OCI-LY1 (cell line): ENCODE measurements at regions not wholly inside any gene's neighbourhood (a gene's known extent, or its start where the extent isn't known, plus 50 kb on each side); places are given as distances from the start of the nearest gene placed in this dataset.
"Not testable (repeated sequence)": the region's sequence is repeated elsewhere in the genome, so short reads cannot be mapped to it uniquely, and the experiment has no call there.

Source experiments
- H2AFZ ChIP-seq: fragments of 200-600 bp; sonication (generic), shearing (Covaris generic); 2 replicates; pipeline ENCODE4 v1.6.0; 2014; ENCODE audit warnings: antibody characterized with exemption, mild to moderate bottlenecking, low read length
- H3F3A ChIP-seq: fragments of 200-600 bp; sonication (generic), shearing (Covaris generic); 2 replicates; pipeline ENCODE4 v1.6.0; 2014; ENCODE audit warnings: mild to moderate bottlenecking, antibody characterized with exemption, low read length, moderate library complexity; ENCODE audit not compliant: insufficient read depth
- H3K27ac ChIP-seq: fragments of 200-600 bp; sonication (generic); 2 replicates; pipeline ENCODE4 v1.5.1; 2014; ENCODE audit warnings: low read length, mixed run types, mild to moderate bottlenecking, low read depth; ENCODE audit not compliant: poor library complexity, severe bottlenecking
- H3K27me3 ChIP-seq: fragments of 200-600 bp; sonication (generic); 2 replicates; pipeline ENCODE4 v1.6.0; 2014; ENCODE audit warnings: antibody characterized with exemption, mild to moderate bottlenecking, low read length, moderate library complexity; ENCODE audit not compliant: insufficient read depth
- H3K36me3 ChIP-seq: fragments of 200-600 bp; sonication (generic); 2 replicates; pipeline ENCODE4 v1.6.1; 2014; ENCODE audit warnings: mild to moderate bottlenecking, antibody characterized with exemption, low read length, moderate library complexity, mixed read lengths; ENCODE audit not compliant: insufficient read depth
- H3K4me1 ChIP-seq: fragments of 200-600 bp; sonication (generic); 2 replicates; pipeline ENCODE4 v1.5.1; 2014; ENCODE audit warnings: mild to moderate bottlenecking, low read length, moderate library complexity; ENCODE audit not compliant: insufficient read depth, severe bottlenecking
- H3K4me2 ChIP-seq: fragments of 200-600 bp; sonication (generic), shearing (Covaris generic); 2 replicates; pipeline ENCODE4 v1.6.1; 2014; ENCODE audit warnings: low read length
- H3K4me3 ChIP-seq: fragments of 200-600 bp; sonication (generic); 2 replicates; pipeline ENCODE4 v1.5.1; 2014; ENCODE audit warnings: low read length, low read depth, mild to moderate bottlenecking, mixed read lengths; ENCODE audit not compliant: poor library complexity, severe bottlenecking
- H3K79me2 ChIP-seq: fragments of 200-600 bp; shearing (Covaris generic); 2 replicates; pipeline ENCODE4 v1.6.1; 2016; ENCODE audit warnings: mixed run types, low read length, mixed read lengths; ENCODE audit not compliant: insufficient read depth
- H3K9ac ChIP-seq: fragments of 200-600 bp; sonication (generic), shearing (Covaris generic); 2 replicates; pipeline ENCODE4 v1.6.1; 2014; ENCODE audit warnings: mild to moderate bottlenecking, low read length, mixed read lengths
- H3K9me2 ChIP-seq: fragments of 200-600 bp; sonication (generic), shearing (Covaris generic); 2 replicates; pipeline ENCODE4 v1.6.1; 2014; ENCODE audit warnings: low read depth, mild to moderate bottlenecking, low read length, mixed read lengths
- H3K9me3 ChIP-seq: fragments of 200-600 bp; shearing (Covaris generic); 2 replicates; pipeline ENCODE4 v1.6.1; 2014; ENCODE audit warnings: low read length, mixed read lengths
- H4K20me1 ChIP-seq: fragments of 200-600 bp; sonication (generic), shearing (Covaris generic); 2 replicates; pipeline ENCODE4 v1.6.0; 2016; ENCODE audit warnings: mild to moderate bottlenecking, low read length; ENCODE audit not compliant: insufficient read depth
- EZH2 ChIP-seq: fragments of 200-600 bp; sonication (generic), shearing (Covaris generic); IDR thresholded peaks from 2 replicates; pipeline ENCODE4 v1.8.0; 2017; ENCODE audit warnings: borderline replicate concordance, mixed run types, mild to moderate bottlenecking, antibody characterized with exemption, low read length, moderate library complexity, mixed read lengths
- TF ChIP-seq, protein P1 (sequence below): fragments of 200-600 bp; sonication (generic), shearing (Covaris generic); IDR thresholded peaks from 2 replicates; pipeline ENCODE4 v1.5.1; 2017; ENCODE audit warnings: mild to moderate bottlenecking, antibody characterized with exemption, low read length, moderate library complexity, mixed read lengths

DNA sequence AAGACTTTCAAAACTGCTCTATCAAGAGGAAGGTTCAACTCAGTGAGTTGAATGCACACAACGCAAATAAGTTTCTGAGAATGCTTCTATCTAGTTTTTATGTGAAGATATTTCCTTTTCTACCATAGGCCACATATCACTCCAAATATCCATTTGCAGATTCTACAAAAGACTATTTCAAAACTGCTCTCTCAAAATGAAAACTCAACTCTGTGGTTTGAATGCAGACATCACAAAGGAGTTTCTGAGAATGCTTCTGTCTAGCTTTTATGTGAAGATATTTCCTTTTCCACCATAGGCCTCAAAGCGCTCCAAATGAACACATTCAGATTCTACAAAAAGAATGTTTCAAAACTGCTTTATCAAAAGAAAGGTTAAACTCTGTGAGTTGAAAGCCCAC is 1093.1 kb upstream of the DEFB115 start:
- not testable (repeated sequence) for H3K27ac ChIP-seq, H2AFZ ChIP-seq, H3K9me3 ChIP-seq, H3K4me2 ChIP-seq, H4K20me1 ChIP-seq, H3K4me3 ChIP-seq, H3K9me2 ChIP-seq, H3F3A ChIP-seq, H3K79me2 ChIP-seq, H3K4me1 ChIP-seq, H3K9ac ChIP-seq, H3K36me3 ChIP-seq, H3K27me3 ChIP-seq

DNA sequence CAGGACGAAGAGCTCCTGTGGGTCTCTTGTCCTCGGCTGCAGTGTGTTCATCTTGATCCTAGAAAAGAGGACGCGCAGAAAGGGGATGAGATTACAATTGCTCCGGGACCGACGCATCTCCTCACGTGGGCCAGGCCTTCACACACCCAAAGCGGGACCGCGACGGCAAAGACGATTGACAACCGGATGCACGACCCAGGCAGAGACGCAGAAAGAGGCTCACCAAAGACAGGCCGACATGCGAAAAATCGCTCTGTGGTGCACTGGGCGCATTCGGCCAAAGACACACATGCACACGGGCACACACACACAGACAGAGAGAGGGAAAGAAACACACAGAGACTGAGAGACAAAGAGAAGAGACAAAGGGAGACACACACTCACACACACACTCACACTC is 1089.9 kb upstream of the DEFB115 start:
- Histone ChIP-seq H2AFZ (no peak overlapping the region), H3K4me1 (no peaks in the 10 kb centered on the region), H3K36me3 (no peaks in the 10 kb centered on the region), H4K20me1 (no peaks in the 10 kb centered on the region), H3F3A (no peaks in the 10 kb centered on the region), H3K79me2 (no peaks in the 10 kb centered on the region), H3K4me3 (no peak overlapping the region), H3K9me2 (no peaks in the 10 kb centered on the region), H3K4me2 (no peak overlapping the region), H3K27me3 (no peaks in the 10 kb centered on the region), H3K9me3 (no peaks in the 10 kb centered on the region), H3K27ac (no peak overlapping the region), H3K9ac (no peak overlapping the region)
- no peak for TF ChIP-seq EZH2
- TF ChIP-seq, protein P1, sequence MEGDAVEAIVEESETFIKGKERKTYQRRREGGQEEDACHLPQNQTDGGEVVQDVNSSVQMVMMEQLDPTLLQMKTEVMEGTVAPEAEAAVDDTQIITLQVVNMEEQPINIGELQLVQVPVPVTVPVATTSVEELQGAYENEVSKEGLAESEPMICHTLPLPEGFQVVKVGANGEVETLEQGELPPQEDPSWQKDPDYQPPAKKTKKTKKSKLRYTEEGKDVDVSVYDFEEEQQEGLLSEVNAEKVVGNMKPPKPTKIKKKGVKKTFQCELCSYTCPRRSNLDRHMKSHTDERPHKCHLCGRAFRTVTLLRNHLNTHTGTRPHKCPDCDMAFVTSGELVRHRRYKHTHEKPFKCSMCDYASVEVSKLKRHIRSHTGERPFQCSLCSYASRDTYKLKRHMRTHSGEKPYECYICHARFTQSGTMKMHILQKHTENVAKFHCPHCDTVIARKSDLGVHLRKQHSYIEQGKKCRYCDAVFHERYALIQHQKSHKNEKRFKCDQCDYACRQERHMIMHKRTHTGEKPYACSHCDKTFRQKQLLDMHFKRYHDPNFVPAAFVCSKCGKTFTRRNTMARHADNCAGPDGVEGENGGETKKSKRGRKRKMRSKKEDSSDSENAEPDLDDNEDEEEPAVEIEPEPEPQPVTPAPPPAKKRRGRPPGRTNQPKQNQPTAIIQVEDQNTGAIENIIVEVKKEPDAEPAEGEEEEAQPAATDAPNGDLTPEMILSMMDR: no peak

- H4K20me1 ChIP-seq: no peaks in the 10 kb centered on the region
- no peaks in the 10 kb centered on the region for H3K9me3 ChIP-seq
- H3K27me3 ChIP-seq: no peaks in the 10 kb centered on the region
- H3K4me2 ChIP-seq: no peak overlapping the region
- no peaks in the 10 kb centered on the region for H3K36me3 ChIP-seq
- H2AFZ ChIP-seq: no peak overlapping the region
- no peaks in the 10 kb centered on the region for H3K9me2 ChIP-seq
- no peak overlapping the region for H3K9ac ChIP-seq
- H3K4me1 ChIP-seq: no peaks in the 10 kb centered on the region
- TF ChIP-seq, protein P1: no peak
- TF ChIP-seq EZH2: no peak
- H3F3A ChIP-seq: no peaks in the 10 kb centered on the region
- H3K27ac ChIP-seq: no peak overlapping the region
- H3K79me2 ChIP-seq: no peaks in the 10 kb centered on the region
- H3K4me3 ChIP-seq: no peak overlapping the region
These were observed 1089.3 kb upstream of the DEFB115 start for GRCh38 chr20:30168025-30168799.

DNA sequence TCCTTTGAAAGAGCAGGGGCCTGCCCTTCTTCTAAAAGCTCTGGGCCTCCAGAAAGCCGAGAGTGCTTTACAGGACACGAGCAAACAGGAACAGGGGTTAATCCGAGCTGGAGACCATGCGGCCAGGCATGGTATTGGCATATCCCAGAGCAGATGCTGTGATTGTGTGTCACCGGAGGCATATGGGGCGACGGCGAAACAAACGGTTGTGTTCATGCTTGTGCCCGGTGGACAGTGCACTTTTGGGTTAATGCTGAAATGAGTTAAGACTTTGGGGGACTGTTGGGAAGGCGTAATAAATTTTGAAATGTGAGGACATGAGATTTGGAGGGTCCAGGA is 1088.7 kb upstream of the DEFB115 start:
- Histone ChIP-seq H3K9me2 (no peaks in the 10 kb centered on the region), H4K20me1 (no peaks in the 10 kb centered on the region), H3K4me1 (no peaks in the 10 kb centered on the region), H3K4me2 (no peak overlapping the region), H3K27ac (no peak overlapping the region), H3K79me2 (no peaks in the 10 kb centered on the region), H2AFZ (no peak overlapping the region), H3K9me3 (no peaks in the 10 kb centered on the region), H3K36me3 (no peaks in the 10 kb centered on the region), H3K9ac (no peak overlapping the region), H3K4me3 (no peak overlapping the region), H3F3A (no peaks in the 10 kb centered on the region), H3K27me3 (no peaks in the 10 kb centered on the region)
- TF ChIP-seq, protein P1: no peak
- TF ChIP-seq EZH2: no peak
